ENCODE measurements at regions not wholly inside any gene's neighbourhood (a gene's known extent, or its start where the extent isn't known, plus 50 kb on each side); places are given as distances from the start of the nearest gene placed in this dataset.

DNA sequence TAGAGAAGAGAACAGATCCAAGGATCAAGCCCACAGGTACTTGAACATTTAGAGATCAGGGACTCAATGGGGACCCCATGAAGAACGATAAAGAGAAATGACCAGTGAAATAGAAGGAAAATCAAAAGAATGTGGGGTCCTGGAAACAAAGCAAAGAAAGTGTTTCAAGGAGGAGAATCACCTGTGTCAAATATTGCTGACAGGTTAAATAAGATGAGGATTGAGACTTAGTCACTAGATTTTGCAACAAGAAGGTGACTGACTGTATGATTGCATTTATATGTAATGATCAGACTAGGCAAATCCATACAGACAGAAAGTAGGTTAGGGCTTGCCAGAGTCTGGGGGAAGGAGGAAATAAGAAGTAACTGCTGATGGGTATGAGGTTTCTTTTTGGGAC, 254.9 kb upstream of the NPY start:
- Histone ChIP-seq H3K9ac (ENCODE audit: insufficient read depth, low read length, poor library complexity, severe bottlenecking) (no peak overlapping the region), H3K27me3 (ENCODE audit: control insufficient read depth in 2 of 2, insufficient read depth in 2 of 2, low read length in 2 of 2) (no peaks in the 10 kb centered on the region), H2AFZ (ENCODE audit: insufficient read depth, low read depth, low read length, poor library complexity, severe bottlenecking) (no peak overlapping the region), H3K9me3 (replicated peaks in 1 of 2; ENCODE audit: control insufficient read depth in 1 of 2, insufficient read depth in 1 of 2, low read length in 2 of 2) (no peaks in the 10 kb centered on the region), H3K27ac (ENCODE audit: low read depth in 1 of 2, low read length in 2 of 2) (no peak overlapping the region), H4K20me1 (ENCODE audit: insufficient read depth, low read length) (no peaks in the 10 kb centered on the region), H3K4me2 (replicated peaks; ENCODE audit: extremely low read depth, low read length, poor library complexity, severe bottlenecking) (no peak overlapping the region), H3K4me3 (replicated peaks in 1 of 3; ENCODE audit: low read depth in 2 of 3, low read length in 3 of 3) (no peak overlapping the region), H3K79me2 (ENCODE audit: insufficient read depth, low read length) (no peaks in the 10 kb centered on the region), H3K36me3 (replicated peaks in 1 of 2; ENCODE audit: control insufficient read depth in 1 of 2, insufficient read depth in 2 of 2, low read length in 2 of 2) (no peaks in the 10 kb centered on the region), H3K4me1 (ENCODE audit: control insufficient read depth in 1 of 2, insufficient read depth in 2 of 2, low read length in 2 of 2) (no peaks in the 10 kb centered on the region)
- Mint-ChIP-seq H3K9me3 (peaks cover 0 to 6% (median 0%) of the 10 kb centered on the region in 7 donors), H3K27ac (no peak overlapping the region), H3K27me3 (ENCODE audit: low read depth in 3 of 3) (peaks cover 0 to 2% (median 0%) of the 10 kb centered on the region in 3 donors), H3K36me3 (no peaks in the 10 kb centered on the region), H3K4me3 (no peak overlapping the region), H3K4me1 (no peaks in the 10 kb centered on the region)
- TF ChIP-seq, protein P1, sequence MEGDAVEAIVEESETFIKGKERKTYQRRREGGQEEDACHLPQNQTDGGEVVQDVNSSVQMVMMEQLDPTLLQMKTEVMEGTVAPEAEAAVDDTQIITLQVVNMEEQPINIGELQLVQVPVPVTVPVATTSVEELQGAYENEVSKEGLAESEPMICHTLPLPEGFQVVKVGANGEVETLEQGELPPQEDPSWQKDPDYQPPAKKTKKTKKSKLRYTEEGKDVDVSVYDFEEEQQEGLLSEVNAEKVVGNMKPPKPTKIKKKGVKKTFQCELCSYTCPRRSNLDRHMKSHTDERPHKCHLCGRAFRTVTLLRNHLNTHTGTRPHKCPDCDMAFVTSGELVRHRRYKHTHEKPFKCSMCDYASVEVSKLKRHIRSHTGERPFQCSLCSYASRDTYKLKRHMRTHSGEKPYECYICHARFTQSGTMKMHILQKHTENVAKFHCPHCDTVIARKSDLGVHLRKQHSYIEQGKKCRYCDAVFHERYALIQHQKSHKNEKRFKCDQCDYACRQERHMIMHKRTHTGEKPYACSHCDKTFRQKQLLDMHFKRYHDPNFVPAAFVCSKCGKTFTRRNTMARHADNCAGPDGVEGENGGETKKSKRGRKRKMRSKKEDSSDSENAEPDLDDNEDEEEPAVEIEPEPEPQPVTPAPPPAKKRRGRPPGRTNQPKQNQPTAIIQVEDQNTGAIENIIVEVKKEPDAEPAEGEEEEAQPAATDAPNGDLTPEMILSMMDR (IDR thresholded peaks at IDR 0.05) = no peak
- intact Hi-C loops (cut with micrococcal nuclease) = no loop called here
- no peak for DNase-seq
- WGBS (ENCODE audit: insufficient coverage) = 89% methylated on average over 1 of the region's 1 CpG

DNA sequence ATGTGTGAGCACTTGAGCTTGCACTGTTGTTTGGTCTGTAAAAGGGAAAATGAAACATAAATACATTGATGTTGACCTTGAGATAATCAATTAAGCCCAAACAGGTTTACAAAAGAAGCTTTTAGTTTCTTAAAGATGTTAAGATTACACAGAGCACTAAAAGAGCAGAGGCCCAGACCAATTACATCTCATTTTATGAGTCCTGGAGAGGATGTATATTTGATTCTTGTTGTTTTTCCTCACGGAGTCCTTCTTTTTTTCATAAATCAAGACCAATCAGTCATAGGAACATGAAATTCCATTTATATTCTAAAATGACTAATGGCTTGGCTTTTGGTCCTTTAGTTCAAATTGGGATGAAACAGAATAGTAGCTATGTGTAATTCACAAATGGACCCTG, 249.7 kb upstream of the NPY start:
- H3K4me1 Mint-ChIP-seq = no peaks in the 10 kb centered on the region
- no peak overlapping the region for H3K27ac ChIP-seq (ENCODE audit: low read depth in 1 of 2, low read length in 2 of 2)
- H3K9me3 ChIP-seq (replicated peaks in 1 of 2; ENCODE audit: control insufficient read depth in 1 of 2, insufficient read depth in 1 of 2, low read length in 2 of 2) = no peaks in the 10 kb centered on the region

More for the DNA sequence above, 249.7 kb upstream of the NPY start:
- H3K9ac ChIP-seq (ENCODE audit: insufficient read depth, low read length, poor library complexity, severe bottlenecking) = no peak overlapping the region
- no peaks in the 10 kb centered on the region for H3K36me3 Mint-ChIP-seq
- no peaks in the 10 kb centered on the region for H3K4me1 ChIP-seq (ENCODE audit: control insufficient read depth in 1 of 2, insufficient read depth in 2 of 2, low read length in 2 of 2)
- H3K79me2 ChIP-seq (ENCODE audit: insufficient read depth, low read length) = no peaks in the 10 kb centered on the region
- H3K27me3 ChIP-seq (ENCODE audit: control insufficient read depth in 2 of 2, insufficient read depth in 2 of 2, low read length in 2 of 2) = no peaks in the 10 kb centered on the region
- DNase-seq = no peak
- no peak overlapping the region for H3K27ac Mint-ChIP-seq
- H3K36me3 ChIP-seq (replicated peaks in 1 of 2; ENCODE audit: control insufficient read depth in 1 of 2, insufficient read depth in 2 of 2, low read length in 2 of 2) = no peaks in the 10 kb centered on the region
- peaks cover 0 to 1% (median 0%) of the 10 kb centered on the region in 3 donors for H3K27me3 Mint-ChIP-seq (ENCODE audit: low read depth in 3 of 3)
- TF ChIP-seq, protein P1 (IDR thresholded peaks at IDR 0.05) = no peak
- H3K4me2 ChIP-seq (replicated peaks; ENCODE audit: extremely low read depth, low read length, poor library complexity, severe bottlenecking) = no peak overlapping the region
- H2AFZ ChIP-seq (ENCODE audit: insufficient read depth, low read depth, low read length, poor library complexity, severe bottlenecking) = no peak overlapping the region
- H3K4me3 ChIP-seq (replicated peaks in 1 of 3; ENCODE audit: low read depth in 2 of 3, low read length in 3 of 3) = no peak overlapping the region
- no peaks in the 10 kb centered on the region for H4K20me1 ChIP-seq (ENCODE audit: insufficient read depth, low read length)
- no peak overlapping the region for H3K4me3 Mint-ChIP-seq
- H3K9me3 Mint-ChIP-seq = peaks cover 0 to 2% (median 0%) of the 10 kb centered on the region in 7 donors
- intact Hi-C loops (cut with micrococcal nuclease) = no loop called here
- WGBS (ENCODE audit: insufficient coverage) = no CpG with 5 or more reads among the region's 1 CpG
